ENCODE measurements at regions not wholly inside any gene's neighbourhood (a gene's known extent, or its start where the extent isn't known, plus 50 kb on each side); places are given as distances from the start of the nearest gene placed in this dataset.

DNA sequence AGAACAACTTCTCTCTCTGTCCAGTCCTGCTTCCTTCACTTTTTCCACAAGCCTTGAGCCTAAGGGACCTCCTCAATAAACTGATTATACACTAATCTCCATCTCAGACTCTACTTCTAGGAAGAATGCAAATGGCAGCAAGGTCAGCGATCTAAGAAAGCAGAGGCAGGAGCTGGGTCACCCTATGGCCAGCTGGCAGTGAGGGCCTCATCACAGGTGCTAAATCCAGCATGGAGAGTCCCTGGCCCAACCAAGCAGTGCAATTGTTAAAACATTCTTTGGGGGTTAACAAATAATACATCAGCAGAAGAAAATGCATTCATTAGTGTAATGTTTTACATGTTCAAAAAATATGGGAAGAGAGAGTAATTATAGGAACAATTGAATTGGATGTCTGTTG, 416.0 kb downstream of the SIPA1L2 start:
- Histone ChIP-seq H3K79me2 (ENCODE audit: control insufficient read depth, insufficient read depth, low read length) (no peaks in the 10 kb centered on the region), H2AFZ (ENCODE audit: low read depth, low read length) (no peak overlapping the region), H4K20me1 (replicated peaks; ENCODE audit: control insufficient read depth, extremely low read depth, insufficient read depth, low read length) (no peaks in the 10 kb centered on the region), H3K9me1 (replicated peaks; ENCODE audit: control insufficient read depth, extremely low read depth, insufficient read depth, low read length) (no peaks in the 10 kb centered on the region), H3K9me3 (replicated peaks; ENCODE audit: control insufficient read depth, insufficient read depth, low read length) (no peaks in the 10 kb centered on the region), H3K27ac (ENCODE audit: insufficient read depth, low read depth, low read length) (no peak overlapping the region), H3K4me2 (ENCODE audit: insufficient read depth, low read length) (no peak overlapping the region), H3K27me3 (ENCODE audit: control insufficient read depth in 2 of 2, insufficient read depth in 2 of 2, low read length in 2 of 2) (peaks cover 0 to 2% of the 10 kb centered on the region in 2 experiments), H3K36me3 (ENCODE audit: control insufficient read depth in 2 of 2, extremely low read depth in 1 of 2, insufficient read depth in 2 of 2, low read length in 2 of 2) (no peaks in the 10 kb centered on the region), H3K4me3 (replicated peaks in 1 of 3; ENCODE audit: insufficient read depth in 1 of 3, low read depth in 1 of 3, low read length in 3 of 3) (no peak overlapping the region), H3K9ac (replicated peaks; ENCODE audit: extremely low read depth, insufficient read depth, low read length) (no peak overlapping the region), H3K4me1 (ENCODE audit: control insufficient read depth, extremely low read depth, insufficient read depth, low read length) (no peaks in the 10 kb centered on the region)
- FAIRE-seq (no peak), DNase-seq (ENCODE audit: low read depth, low spot score) (no peak)
- TF ChIP-seq POLR2AphosphoS5 (IDR thresholded peaks at IDR 0.05; ENCODE audit: insufficient read depth, low read depth, low read length): no peak
- TF ChIP-seq GATA2 (IDR thresholded peaks at IDR 0.05; ENCODE audit: insufficient read depth, insufficient read length, low read depth, low read length): no peak
- TF ChIP-seq EZH2 (IDR thresholded peaks at IDR 0.05; ENCODE audit: borderline replicate concordance, low read depth, low read length, severe bottlenecking): no peak
- no peak for TF ChIP-seq MYC (IDR thresholded peaks at IDR 0.05; ENCODE audit: low read depth, low read length)
- TF ChIP-seq FOS (IDR thresholded peaks at IDR 0.05; ENCODE audit: borderline replicate concordance, insufficient read depth, low read length): no peak
- no peak for TF ChIP-seq POLR2A (IDR thresholded peaks at IDR 0.05; ENCODE audit: low read depth, low read length)
- no peak for TF ChIP-seq JUN (IDR thresholded peaks at IDR 0.05; ENCODE audit: borderline replicate concordance, insufficient read depth, insufficient read length, low read depth)
- TF ChIP-seq, protein P1, sequence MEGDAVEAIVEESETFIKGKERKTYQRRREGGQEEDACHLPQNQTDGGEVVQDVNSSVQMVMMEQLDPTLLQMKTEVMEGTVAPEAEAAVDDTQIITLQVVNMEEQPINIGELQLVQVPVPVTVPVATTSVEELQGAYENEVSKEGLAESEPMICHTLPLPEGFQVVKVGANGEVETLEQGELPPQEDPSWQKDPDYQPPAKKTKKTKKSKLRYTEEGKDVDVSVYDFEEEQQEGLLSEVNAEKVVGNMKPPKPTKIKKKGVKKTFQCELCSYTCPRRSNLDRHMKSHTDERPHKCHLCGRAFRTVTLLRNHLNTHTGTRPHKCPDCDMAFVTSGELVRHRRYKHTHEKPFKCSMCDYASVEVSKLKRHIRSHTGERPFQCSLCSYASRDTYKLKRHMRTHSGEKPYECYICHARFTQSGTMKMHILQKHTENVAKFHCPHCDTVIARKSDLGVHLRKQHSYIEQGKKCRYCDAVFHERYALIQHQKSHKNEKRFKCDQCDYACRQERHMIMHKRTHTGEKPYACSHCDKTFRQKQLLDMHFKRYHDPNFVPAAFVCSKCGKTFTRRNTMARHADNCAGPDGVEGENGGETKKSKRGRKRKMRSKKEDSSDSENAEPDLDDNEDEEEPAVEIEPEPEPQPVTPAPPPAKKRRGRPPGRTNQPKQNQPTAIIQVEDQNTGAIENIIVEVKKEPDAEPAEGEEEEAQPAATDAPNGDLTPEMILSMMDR (IDR thresholded peaks at IDR 0.05; ENCODE audit: extremely low read depth in 1 of 2, insufficient read depth in 1 of 2, low read depth in 1 of 2, low read length in 2 of 2): no peak
- TF ChIP-seq, protein P2, sequence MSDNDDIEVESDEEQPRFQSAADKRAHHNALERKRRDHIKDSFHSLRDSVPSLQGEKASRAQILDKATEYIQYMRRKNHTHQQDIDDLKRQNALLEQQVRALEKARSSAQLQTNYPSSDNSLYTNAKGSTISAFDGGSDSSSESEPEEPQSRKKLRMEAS (IDR thresholded peaks at IDR 0.05; ENCODE audit: insufficient read depth, insufficient read length): no peak
- ChIA-PET CTCF (no interaction called here), POLR2A (no interaction called here)
- intact Hi-C loops (cut with micrococcal nuclease) (no loop called here), dilution Hi-C loops (cut with MboI; ENCODE audit: extremely low pct_ligation_motif_present, low sequenced_read_pairs) (no loop called here)
- BruUV-seq (replicated peaks): no TSS peak

Measured in endothelial cell of umbilical vein (primary cell).